Activated CD8-positive, alpha-beta memory T cell treated with anti-CD3 and anti-CD28 coated beads for 1 hour (primary cell): ENCODE measurements at regions not wholly inside any gene's neighbourhood (a gene's known extent, or its start where the extent isn't known, plus 50 kb on each side); places are given as distances from the start of the nearest gene placed in this dataset.
"Not testable (repeated sequence)": the region's sequence is repeated elsewhere in the genome, so short reads cannot be mapped to it uniquely, and the experiment has no call there.

Source experiments
- DNase-seq, 2 donors: peaks; one replicate each; pipeline ENCODE4 v3.0.0-alpha.2; 2020; ENCODE audit warnings: low read depth in 1 of 2; ENCODE audit errors: extremely low read depth in 1 of 2

DNA sequence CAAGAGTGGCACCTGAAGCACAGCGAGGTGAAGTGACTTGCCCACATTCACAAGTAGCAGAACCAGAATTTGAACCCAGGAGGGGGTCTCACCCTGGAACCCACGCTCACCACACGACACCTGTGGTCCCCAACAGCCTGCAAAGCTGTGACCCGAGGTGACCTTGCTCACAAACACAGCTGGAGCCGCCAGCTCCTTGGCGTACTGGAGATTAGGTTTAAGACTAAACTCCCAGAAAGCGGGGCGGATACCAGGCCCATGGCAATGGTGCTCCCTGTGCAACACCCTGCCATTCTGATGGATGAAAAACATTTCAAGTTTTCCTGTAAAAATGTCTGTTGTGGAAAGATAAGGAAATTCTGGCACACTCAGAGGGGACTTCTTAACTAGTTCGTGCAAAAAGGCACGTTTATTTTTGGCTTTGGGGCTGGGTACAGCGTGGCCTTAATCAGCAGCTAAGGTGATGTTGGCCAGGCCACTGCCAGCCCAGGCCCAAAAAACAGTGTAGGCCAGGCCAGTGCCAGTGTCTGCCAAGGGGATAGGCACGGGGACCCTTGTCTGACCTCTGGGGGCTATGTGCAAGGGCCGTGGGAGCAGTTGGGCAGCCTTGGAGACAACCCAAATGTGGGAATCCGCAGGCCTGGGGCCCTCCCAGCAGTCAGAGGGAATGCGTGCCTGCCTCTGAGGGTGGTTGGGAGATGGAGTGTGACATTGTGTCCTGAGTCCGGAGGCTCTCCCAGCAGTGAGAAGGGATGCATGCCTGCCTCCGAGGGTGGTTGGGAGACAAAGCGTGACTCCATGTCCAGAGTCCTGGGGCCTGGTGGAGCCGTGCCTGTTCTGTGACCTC is 185.0 kb upstream of the HS6ST1 start:
- no peak for DNase-seq

DNA sequence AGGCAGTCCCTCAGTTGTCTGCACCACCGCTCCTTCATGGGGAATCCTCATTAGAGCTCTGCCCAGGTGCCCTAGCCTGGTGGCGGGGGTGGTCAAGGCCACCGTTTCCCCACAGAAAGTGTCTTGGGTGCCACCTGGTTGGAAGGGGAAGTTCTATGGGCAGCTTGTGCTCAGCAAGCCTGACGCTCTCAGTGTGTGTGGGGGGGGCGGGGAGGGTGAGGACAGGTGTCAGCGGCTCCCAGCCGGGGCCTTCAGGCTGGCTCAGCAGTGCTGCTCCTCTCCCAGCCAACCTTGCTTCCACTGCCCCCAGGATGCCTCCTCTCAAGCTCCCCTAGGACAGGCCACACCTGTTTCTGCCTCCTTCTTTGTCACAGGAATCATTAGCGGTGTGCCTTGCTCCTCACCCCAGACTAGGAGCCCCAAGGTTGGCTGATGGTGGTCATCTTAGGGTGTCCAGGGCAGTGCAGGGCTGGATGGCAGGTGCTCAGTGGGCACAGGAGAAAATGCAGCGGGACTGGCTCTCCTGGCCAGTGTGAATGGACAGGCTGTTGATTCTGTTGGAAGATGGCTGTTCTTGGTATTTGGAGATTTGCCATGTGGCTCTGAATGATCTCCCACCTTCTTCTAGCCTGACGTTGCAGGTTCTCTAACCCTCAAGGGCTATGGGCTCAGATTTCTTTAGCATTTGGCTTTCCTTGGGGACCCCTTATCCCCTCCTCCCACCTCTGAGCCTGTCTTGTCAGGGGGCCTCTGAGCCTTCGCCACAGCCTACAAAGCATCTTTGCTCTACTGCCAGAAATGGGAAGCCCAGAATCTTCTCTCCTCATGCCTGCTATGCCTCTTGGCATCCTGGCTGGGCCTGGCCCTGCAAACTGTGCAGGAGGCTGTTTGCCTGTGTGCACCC is 185.8 kb upstream of the HS6ST1 start:
- DNase-seq: no peak

DNA sequence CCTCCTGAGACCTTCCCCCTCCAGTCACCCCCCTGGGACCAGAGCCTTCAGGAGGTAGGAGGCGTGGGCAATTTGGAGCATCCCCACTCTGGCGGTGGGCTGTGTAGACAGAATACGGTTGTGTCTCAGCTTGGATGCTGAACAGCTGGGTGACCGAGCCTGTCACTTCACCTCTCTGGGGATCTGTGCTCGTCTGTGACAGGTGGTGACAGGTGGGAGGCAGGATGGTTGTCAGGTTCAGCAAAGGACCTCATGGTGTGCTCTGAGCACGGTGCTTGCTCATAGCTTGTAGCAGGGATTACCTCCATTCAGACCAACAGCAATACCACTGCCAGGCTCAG is 186.5 kb upstream of the HS6ST1 start:
- DNase-seq: no peak

DNA sequence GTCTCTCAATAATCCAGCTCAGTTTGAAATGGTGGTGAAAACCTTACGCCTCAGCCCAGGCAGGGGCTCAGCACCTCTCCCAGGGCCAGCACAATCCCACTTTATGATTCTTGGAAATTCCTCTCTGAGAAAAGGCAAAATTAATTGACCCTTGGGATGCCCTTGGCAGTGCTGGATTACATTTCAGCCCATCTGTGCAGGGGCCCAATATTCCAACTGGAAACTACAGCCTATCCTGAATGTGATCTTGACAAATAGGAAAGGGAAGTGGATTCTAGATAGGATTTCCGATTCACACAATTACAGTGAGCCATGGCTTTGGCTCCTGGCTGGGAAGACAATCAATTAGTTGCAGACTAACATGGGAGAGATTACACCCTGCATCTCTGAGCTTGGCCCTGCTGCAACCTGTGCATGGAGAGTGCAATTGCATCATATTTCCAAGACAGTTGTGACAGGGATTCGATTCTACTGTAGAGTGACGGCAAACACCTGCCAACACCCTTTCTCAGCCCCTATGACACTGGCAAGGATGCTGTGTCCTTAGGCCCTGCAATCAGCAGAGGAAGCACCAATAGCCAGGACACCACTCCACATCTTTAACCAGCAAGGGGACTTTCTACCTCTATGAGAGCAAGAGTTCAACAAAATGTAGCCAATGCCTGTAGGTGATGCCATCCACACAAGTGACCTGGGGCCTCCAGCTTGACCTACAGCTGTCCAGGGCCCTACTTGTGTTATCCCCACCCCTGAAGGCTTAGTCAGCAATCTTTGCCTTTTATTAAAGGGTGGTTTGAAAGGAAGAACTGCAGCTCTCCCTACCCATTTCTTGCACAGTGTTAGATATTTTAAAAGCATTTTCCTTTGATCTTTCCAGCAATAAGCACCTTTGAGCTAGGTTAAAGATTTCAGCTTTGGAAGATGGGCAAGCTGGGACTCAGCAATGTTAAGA is 187.2 kb upstream of the HS6ST1 start:
- no peak for DNase-seq

DNA sequence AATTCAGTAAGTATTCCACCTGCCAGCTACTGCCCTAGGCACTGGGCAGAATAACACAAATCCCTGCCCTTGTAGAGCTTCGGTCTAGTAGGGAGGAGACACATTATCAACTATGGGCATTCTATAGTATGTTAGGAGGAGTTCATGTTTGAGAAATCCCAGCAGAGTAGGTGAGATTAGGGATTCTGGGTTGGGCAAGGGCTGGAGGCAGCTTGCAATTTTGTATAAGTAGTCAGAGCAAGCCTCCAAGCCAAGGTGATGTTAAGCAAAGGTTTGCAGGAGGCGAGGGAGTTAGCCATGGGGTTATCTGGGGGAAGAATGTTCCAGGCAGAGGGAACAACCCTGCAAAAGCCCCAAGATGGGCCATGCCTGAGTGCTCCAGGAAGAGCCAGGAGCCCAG is 187.9 kb upstream of the HS6ST1 start:
- no peak for DNase-seq

DNA sequence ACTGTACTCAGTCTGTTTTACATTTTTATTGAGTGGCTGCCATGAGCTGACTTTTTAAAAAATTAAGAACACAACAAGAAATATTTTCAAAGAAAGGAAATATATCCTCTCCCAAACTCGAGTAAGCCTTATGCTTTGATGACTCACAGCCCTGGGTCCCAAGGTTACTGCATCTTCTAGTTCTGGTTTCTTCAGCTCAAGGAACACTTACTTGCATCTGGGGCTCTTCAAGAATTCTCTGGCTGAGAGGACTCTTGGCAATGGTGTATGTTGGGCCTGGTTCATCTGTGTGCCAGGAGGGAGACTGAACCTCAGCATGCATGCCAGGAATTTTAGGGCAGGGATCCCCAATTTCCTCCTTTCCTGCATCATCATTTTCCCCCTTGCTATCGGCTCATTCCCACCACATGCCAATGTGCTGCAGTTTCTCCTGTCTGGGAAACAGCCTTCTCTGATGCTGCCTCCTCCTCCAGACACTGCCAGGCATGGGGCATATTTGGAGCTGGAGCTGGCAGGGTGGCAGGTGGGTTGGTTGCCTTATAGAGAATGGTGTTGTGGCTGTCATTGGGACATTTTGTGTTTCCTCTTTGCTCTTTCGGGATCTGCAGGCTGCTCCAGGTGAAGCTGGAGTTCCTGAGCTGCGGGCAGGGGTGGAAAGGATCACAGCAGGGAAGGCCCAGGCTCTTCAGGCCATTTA is 192.2 kb upstream of the HS6ST1 start:
- no peak for DNase-seq

DNA sequence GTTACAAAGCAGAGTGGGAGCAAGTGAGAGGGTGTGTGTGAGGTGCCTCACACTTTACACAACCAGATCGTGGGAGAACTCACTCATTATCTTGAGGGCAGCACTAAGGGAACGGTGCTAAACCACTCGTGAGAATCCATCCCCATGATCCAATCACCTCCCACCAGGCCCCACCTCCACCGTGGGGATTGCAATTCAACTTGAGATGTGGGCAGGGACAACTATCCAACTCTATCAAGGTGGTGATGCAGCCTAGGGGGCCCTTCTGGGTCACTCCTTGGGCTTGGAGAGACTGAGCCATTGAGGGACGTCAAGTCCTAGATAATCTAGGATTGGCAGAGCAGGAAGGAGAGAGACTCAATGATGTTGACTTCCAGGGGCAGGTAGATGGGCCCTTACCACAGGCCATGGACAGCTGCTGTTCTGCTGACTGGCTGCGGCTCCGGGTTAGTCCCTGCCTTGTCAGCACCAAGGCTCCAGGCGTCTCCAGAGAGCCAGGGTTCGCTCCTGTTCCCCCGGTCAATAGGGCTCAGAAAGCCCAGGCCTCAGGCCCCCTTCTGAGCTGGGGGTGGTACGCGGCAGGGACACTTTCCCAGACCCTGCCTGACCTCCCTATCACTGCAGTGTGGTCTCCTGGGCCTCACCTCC is 193.2 kb upstream of the HS6ST1 start:
- DNase-seq: no peak

DNA sequence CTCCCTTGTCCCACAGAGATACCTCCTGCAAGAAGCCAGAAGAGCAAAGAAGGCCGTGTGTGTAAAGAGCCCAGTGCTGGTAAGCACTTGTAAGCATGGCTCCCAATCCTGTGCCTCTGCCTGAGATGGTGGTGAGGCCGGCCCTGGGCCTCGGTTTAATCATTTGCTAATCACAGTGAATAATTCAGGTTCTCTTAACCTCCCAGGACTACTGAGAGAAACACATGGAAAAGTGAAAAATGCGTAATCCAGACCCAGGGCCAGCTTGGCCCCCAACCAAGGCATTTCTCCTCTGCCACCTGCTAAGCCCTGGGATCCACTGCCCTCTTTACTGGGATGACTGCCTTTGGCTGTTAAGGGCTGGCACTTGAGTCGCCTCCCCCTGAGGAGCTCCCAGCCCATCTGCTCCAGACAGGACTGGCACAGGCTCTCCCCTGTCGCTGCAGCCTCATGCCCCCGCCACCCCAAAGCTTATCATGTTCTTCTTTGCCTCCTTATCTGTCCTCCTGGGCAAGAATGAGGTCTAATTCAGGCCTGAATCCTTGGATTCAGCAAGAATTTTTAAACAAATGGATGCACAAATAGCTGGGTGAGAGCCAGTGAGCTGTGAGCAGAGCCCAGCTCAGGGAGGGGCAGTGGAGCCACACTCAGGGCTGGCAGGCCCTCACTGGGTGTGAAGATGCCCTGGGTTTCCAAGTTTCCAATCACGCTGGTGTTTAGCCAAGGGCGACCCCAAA is 193.9 kb upstream of the HS6ST1 start:
- DNase-seq: no peak

DNA sequence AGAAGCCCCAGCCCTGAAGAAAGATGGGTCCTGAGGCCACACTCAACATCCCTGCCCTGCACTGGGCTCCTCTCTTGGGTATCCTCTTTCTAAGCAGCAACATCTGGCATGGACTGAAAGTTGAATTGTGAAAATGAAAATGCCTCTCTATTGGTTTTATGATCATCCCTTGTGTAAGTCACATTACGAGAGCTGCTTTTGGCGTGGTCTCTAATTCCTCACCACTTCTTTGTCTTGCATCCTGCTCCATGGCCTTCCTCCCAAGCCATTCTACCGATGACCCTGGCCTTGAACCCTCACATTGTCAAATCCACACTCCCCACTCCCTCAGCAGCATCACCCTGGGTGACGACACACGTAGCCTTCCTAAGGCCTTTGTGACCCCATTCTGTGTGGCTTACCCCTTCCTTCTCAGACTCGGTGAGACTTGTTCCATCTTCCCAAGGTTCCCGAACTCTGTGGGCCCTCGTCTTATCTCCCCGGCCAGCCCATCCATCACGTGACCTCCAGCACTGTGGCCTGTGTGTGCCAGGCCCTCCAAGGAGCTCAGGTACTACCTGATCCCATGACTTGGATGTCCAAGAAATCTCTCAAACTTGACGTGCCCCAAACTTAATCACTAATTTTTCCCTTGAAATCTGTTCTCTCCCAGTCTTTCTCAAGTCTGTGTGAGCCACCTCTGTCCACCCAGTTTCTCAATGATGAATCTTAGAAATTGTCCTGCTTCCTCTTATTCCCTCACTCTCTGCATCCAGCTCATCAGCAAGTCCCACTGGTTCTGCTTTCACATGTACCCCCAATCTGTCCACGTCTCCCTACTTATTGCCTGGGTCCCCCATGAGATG is 194.7 kb upstream of the HS6ST1 start:
- no peak for DNase-seq

DNA sequence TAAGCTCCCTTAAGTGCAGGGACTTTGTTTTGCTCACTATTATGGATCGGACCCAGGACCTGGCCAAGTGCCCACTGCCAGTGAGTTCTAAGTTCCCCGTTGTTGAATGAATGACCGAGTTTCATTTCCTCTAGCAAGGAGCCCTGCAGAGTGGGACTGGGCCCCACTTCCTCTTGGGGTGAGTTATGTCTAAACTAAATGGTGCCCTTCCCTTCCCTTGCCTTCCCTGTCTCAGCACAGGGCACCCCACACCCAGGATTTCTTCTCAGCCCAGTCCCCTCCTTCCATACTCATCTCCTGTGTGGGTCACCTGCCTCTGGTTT is 195.3 kb upstream of the HS6ST1 start:
- no peak for DNase-seq

DNA sequence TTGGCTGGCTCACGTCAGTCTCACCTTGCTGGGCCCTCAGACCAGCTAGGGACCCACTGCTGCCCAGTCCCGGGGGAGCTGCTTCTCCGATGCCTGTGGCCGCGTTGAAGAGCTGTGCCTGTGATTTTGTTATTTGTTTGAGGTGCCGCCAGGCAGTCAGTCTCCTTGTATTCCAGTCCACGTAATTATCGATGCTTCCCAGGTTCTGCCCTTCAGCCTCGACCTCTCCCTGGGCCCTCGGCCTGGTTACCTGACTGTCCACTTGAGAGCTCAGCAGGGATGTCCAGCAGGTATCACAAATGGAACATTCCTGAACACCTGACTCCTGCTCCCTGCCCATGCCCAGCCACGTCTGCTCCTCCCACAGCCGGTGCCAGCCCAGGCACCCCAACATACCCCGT is 195.9 kb upstream of the HS6ST1 start:
- no peak for DNase-seq

DNA sequence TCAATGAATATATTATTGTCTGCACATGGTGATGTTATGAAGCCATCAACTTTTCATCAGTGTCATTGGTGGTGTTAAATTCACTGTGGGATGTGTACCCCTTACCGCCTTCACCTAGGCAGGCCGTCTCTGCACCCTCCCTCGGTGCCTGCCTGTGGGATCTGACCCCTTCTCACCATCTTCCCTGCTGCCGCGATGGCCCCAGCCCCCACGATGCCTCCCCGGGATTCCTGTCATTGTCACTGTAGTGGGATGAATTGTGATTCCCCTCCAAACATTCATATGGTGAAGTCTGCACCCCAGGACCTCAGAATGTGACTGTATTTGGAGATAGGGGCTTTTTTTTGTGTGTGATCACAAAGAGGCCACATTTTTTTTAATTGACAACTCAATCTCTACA is 198.3 kb upstream of the HS6ST1 start:
- DNase-seq: no peak

DNA sequence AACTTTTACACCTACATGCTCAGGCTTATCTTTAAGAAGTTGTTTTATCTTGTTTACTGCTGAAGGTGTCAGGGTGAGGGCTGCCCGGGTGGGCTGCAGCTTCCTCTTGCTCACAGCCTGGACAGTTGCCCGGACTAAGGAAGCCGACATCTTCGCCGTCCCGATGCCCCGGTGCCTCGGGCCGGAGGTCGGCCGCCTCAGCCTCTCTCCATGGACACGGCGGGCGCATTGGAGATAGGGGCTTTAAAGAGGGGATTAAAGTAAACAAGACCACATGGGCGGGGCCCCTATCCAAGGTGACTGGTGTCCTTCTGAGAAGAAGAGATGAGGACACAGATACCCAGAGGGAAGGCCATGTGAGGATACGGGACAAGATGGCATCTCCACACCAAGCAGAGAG is 200.4 kb upstream of the HS6ST1 start:
- DNase-seq: not testable (repeated sequence)

DNA sequence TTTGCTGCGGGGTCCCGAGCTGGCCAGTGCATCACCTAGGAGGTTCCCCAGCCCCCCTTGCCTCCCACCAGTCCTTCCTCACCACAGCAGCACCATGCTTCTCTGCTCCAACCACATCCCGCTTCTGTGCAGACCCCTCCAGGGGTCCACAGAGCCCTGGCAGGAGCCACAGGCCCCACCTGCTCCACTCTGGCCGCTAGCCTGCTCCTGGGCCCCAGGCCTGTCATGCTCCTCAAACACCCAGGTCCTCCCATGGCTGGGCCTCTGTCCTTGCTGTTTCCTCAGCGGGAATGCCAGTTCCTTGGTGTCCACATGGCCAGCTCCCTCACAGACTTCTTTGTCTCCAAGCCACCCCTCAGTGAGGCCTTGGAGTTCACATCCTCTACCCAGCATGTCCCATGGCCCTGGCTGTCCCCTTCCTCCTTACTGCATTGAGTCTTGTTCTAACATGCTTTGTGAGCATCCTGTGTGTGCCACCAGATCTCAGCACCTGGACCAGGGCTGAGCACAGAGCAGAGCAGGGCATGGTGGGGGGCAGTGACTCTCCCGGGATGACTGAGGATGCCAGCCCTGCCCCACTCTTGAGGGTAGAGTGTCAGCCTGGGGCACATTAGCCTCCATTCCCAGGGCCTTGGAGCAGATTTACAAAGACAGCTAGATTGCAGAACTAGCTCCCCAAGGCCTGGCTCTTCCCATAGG is 201.0 kb upstream of the HS6ST1 start:
- no peak for DNase-seq

DNA sequence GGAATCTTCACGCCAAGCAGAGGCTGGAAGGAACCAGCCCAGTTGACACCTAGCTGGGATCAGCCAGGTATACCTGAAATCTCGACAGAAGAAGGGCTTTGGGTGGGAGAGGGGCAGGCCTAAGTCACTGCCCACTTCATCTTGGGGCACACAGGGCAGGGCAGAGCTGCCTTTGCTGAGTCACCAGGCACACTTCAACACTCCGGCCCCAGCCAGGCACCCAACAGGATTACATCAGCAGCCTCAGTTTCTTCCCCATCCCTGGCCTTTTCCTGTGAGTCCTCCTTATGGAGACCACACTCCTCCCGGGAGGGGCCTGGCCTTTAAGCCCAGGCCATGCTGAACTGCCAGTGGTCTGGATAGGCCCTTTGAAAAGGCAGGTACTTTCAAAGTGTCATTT is 201.7 kb upstream of the HS6ST1 start:
- DNase-seq: no peak

DNA sequence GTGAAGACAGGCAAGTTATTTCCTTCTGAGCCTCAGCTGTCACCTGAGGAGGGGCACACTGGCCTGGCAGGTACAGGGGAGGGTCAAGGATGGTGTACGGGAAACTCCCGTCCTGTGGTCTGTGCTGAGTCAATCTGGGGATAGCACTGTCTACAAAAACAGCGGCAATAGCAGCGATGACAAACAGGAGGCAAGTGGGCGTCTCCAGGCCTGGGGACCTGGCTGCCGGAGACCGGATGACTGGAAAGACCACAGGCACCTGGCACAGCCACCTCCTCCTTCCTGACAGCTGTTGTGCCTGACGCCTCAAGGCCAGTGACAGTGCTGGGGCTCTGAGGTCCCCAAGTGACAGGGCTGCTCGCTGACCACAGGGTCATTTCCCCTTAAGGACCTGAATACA is 202.1 kb upstream of the HS6ST1 start:
- DNase-seq: no peak

DNA sequence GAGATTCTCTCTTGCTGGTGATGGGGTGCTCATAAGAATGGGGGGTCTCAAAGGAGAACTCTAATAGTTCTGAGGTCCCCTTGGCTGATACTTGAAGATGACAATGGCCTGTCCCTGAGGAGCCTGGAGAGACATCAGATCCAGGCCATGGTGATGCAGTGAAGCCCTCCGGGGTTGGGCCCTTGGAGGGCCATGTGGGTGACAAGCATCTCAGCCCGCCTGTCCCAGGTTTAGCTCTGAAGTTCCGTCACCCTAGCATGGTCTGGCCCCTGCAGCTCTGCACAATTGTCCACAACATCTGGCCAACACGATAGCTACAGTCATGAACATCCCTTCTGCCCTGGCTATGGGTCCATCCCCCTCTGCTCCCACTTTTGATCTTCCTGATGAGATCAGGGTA is 202.8 kb upstream of the HS6ST1 start:
- DNase-seq: no peak

DNA sequence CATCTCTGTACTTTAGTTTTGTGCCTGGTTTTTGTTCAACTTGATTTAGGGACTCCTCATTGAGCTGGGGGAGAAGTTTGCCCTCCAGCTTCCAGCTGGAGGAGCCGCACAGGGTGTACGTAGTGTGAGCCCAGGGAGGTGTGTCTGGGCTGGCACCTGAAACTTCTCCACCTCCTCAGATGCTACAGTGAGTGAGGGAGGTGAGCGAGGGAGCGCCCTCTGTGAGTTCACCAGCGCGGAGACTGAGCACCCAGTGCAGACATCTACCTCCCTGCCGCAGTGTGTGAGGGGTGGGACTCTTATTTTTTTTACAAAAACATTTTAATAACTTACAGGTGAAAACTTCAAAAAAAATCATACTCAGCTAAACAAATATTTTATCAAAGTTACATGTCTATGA is 204.2 kb upstream of the HS6ST1 start:
- no peak for DNase-seq
